ENCODE measurements at regions not wholly inside any gene's neighbourhood (a gene's known extent, or its start where the extent isn't known, plus 50 kb on each side); places are given as distances from the start of the nearest gene placed in this dataset.
"Not testable (repeated sequence)": the region's sequence is repeated elsewhere in the genome, so short reads cannot be mapped to it uniquely, and the experiment has no call there.

DNA sequence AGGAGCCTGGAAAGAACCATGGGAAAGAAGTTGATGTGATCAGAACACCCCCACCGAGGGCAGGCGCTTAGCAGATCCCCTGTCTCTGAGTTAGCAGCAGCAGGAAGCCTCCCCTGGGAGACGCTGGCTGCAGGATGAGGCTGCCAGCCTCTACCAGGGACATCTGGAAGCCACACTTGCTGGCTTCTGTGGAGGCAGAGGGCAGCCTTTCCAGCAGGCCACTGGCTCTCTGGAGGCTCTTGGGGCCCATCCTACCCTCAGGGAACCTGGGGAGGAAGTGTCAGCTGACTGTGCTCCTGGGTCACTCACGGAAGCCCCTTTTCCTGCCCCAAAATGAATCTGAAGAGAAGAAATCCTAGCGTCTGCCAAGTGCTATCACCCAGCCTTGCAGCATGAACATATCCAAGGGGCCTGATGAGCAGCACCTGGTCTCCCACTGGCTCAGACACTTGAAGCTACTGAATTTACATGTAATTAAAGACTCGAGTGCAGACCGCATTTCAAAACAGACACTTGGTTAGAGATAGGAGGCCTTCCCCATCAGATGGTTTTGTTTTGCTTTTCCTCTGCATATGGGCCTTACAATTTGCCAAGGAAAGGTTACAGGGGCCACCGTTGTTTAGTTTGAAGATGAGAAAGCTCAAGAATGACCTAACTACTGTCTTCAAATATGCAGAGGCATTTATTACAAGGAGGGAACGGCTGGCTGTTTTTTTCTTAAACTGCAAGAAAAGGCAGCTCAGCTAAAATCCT is 142.1 kb downstream of the BCL2L11 start:
- TF ChIP-seq, protein P1, sequence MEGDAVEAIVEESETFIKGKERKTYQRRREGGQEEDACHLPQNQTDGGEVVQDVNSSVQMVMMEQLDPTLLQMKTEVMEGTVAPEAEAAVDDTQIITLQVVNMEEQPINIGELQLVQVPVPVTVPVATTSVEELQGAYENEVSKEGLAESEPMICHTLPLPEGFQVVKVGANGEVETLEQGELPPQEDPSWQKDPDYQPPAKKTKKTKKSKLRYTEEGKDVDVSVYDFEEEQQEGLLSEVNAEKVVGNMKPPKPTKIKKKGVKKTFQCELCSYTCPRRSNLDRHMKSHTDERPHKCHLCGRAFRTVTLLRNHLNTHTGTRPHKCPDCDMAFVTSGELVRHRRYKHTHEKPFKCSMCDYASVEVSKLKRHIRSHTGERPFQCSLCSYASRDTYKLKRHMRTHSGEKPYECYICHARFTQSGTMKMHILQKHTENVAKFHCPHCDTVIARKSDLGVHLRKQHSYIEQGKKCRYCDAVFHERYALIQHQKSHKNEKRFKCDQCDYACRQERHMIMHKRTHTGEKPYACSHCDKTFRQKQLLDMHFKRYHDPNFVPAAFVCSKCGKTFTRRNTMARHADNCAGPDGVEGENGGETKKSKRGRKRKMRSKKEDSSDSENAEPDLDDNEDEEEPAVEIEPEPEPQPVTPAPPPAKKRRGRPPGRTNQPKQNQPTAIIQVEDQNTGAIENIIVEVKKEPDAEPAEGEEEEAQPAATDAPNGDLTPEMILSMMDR (IDR thresholded peaks at IDR 0.05 in 4 of 5, conservative IDR thresholded peaks at IDR 0.05 in 1 of 5) = not testable (repeated sequence)
- TF ChIP-seq POLR2A (IDR thresholded peaks at IDR 0.05) = not testable (repeated sequence)
